ENCODE measurements at regions not wholly inside any gene's neighbourhood (a gene's known extent, or its start where the extent isn't known, plus 50 kb on each side); places are given as distances from the start of the nearest gene placed in this dataset.
"Not testable (repeated sequence)": the region's sequence is repeated elsewhere in the genome, so short reads cannot be mapped to it uniquely, and the experiment has no call there.

DNA sequence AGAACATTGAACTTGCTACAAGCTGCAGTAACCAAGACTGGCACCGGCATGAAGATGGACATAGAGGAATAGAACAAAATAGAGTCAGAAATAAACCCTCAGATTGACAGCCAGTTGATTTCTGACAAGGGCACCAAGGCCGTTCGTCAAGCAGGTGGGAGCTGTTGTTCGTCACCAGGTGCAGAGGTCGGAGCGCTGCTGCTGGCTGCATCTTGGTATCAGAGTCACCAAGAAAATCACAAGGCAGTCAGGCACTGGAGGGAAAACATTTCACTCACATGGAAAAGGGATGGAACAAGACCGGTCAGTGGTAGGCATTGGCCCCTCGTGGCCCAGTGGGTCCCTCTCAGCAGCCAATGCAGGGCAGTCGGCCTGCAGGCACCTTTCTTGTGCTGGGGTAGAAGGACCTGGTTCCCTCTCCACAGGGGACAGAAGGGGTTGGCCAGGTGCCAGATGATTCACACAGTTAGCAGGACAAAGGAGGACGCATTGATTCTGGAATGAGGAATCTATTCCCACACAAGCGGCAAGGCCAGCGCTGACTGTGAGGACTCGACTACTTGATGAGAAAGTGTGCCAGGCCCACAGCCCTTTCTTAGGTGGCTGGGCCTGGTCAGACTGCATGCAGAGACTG lies 115.8 kb upstream of the FGF3 start:
- no peak for DNase-seq

GRCh38 chr11:69935941-69936505 lies 116.8 kb upstream of the FGF3 start:
- no peak for DNase-seq

DNA sequence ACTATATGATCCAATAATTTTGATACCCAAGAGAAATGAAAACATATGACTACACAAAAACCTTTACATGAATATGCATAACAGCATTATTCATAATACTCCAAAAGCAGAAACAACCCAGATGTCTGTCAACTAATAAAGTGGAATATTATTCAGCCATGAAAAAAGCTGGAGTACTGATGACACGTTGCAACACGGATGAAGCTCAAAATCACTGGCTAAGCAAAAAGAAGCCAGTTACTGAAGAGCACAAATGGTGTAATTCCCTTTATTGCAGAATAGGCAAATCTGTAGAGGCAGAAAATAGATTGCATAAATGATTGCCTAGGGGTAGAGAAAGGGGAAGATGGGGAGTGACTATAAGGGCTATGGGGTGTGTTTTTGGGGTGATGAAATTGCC lies 117.6 kb upstream of the FGF3 start:
- no peak for DNase-seq

DNA sequence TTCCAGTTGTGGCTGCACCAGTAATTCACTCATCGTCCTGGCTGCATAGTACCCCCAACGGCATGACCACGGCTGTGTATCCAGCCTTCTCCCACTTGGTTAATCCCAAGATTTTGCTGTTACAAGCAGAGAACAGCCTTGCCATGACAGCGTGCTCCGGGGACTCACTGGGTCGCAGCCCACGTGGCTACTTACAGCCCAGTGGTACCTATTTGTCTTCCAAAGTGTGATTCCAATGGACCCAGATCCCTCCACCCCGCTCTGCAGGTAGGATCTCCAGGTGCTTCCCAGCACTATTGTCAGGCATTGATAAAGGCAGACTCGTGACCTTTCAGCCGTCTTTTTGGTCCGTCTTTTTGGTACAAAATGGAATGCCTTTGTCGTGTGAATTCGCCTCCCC lies 119.0 kb upstream of the FGF3 start:
- DNase-seq = no peak

- no peak for DNase-seq
Measured at GRCh38 chr11:69939551-69940245, 120.5 kb upstream of the FGF3 start.

- DNase-seq = no peak
Measured at GRCh38 chr11:69940246-69940610, 121.0 kb upstream of the FGF3 start.

DNA sequence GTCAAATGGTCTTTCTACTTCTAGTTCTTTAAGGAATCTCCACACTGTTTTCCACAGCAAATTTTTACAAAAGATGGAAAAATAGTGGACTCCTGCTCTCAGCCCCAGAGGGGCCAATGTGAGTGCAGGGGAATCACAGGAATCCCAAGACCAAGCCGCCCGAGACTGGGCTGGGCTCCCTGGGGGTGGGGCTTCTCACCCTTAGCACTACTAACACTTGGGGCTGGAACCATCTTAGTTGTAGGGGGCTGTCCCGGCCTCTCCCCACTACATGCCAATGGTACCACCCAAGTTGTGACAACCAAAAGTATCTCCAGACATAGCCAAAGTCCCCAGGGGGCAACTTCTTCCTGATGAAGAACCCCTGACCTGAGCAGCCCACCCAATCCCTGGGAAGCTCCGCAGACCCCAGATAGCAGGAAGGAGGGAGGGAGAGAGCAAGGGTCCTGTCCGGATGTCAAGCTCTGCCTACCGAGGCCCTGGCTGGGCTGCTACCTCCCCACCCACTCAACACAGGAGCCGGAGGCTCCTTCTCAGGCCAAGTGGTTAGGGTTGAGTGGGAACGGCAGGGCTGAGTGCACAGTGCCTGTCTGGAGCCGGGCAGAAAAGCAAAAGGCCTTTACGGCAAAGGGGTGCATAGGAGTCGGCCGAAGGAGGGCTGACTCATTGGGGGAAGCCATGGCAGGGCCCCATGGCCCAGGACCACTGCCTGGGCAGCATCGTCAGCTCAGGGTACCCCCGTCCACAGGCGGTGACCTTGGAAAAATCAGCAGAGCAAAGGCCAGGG lies 122.5 kb upstream of the FGF3 start:
- DNase-seq = no peak

GRCh38 chr11:69942333-69942820 lies 123.2 kb upstream of the FGF3 start:
- DNase-seq = no peak

GRCh38 chr11:69943066-69943465 lies 123.8 kb upstream of the FGF3 start:
- no peak for DNase-seq

DNA sequence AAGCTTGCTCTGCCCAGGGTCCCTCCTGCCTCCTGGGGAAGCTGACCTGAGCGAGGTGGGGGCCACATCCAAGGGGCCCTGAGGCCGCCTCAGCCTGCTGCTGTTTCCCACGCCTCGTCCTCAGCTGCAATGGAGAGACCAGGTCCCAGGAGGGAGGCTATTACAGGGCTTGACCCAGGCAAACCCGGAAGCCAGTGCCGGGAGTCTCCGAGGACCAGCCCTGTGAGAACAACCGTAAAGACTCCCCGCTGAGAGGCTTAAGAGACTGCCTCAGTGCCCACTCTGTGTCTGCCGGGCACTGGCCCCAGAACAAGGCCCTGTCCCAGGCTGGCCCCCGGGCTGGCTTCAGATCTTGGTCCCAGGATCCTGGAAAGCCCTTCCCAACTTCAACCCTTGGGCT lies 124.3 kb upstream of the FGF3 start:
- DNase-seq = no peak

- DNase-seq = no peak
Measured at GRCh38 chr11:69944146-69944795, 125.1 kb upstream of the FGF3 start.

DNA sequence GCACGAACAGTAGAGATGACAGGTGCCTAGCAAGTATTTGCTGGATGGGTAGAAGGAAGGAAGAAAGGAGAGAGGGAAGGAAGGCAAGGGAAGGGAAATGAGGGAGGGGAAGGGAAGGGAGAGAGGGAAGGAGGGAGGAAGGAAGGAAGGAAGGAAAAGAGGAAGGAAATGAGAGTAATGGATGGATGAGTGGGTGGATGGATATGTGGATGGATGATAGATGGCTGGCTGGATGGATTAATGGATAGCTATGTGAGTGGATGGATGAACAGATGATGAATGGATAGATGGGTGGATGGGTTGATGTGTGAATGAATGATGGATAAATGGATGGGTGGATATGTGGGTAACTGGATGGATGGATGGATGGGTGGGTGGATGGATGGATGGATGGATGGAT lies 125.9 kb upstream of the FGF3 start:
- no peak for DNase-seq

DNA sequence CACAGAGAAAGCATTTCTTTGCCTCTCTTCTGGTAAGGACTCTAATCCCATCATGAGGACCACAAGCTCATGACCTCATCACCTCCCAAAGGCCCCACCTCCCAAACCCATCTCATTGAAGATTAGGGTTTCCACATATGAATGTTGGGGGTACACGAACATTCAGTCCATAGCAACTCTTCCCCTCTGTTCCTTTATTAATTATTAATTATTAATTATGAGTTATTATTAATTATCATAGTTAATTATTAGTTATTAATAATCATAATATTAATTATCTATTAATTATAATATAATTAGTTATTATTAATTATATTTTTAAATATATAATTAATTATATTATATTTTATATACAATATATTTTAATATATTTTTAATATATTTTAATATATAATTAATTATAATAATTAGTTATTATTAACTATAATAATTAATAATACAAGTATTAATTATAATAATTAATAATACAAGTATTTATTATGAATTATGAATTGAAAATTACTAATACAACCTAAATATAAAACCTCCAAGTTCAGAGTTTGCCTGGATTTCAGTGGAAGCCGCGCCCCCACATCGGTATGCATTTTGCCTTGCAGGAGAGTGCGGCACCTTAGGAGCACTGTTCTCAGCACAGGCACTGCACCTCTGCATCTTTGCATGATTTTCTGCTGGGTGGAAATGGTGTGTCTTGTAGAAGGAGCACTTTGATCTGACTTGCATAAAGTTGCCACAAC lies 128.0 kb upstream of the FGF3 start:
- DNase-seq = no peak

DNA sequence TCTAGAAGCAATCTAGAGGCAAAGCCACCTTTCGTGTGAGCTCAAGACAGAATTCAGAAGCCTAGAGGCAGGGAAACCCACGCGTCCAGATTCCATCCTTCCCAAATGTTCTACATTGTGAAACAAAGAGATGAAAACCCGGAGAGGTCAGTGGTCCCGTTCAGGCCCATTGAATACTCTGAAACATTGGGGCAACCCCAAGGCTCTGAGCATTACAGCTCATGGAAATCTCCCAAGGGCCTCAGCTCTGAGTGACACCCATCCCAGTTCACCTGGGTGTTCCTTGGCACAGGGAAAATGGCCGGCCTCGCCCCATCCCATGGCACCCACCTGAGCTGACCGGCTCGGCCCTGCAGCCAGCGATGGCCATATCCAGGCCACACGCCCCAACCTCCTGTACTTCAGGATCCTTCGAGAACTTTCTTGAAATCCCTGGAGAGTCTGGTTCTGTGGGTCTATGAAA lies 128.6 kb upstream of the FGF3 start:
- no peak for DNase-seq

DNA sequence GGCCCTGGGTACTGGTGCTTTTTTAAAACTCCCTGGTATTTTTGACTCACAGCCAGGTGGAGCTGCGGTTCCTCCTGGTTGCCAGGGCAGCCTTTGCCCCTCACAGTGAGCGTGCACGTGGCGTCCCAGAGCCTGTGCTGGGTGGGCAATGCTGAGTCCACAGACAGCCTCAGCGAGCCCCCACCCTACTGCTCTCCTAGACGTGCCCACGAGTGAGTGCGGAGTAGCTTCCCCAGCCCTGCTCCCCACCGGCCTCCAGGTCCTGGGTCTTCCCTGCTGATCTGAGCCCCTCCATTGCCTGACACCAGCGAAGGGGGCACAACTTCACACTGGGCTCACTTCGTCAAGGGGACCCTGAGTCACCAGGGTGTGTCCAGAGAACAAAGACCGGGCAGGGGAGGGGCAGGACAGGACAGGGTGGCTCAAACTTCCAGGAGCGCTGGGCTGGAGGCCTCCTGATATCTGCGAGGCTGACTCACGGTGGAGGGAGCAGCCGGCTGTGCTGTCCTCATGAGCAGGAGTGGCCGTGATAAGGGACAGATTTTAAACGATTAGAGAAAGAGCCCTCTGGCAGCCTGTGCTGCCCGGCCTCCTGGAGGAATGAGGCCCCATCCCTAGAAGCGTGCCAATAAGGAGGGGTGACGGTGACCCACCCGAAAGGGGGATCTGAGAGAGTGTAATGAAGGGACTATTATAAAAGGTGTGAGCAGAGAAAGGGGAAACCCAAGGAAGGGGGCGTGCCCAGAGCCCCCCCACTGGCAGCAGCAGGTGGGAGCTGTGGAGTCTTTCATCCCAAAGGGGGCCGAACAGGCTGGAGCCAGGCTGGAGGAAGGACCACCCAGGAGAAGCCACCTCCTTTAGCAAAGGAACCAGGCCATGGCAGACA lies 129.3 kb upstream of the FGF3 start:
- DNase-seq = no peak

GRCh38 chr11:69949327-69949726 lies 128.8 kb upstream of the ANO1 start:
- no peak for DNase-seq

GRCh38 chr11:69950120-69950519 lies 128.0 kb upstream of the ANO1 start:
- DNase-seq = no peak

GRCh38 chr11:69950621-69951020 lies 127.5 kb upstream of the ANO1 start:
- DNase-seq = no peak

DNA sequence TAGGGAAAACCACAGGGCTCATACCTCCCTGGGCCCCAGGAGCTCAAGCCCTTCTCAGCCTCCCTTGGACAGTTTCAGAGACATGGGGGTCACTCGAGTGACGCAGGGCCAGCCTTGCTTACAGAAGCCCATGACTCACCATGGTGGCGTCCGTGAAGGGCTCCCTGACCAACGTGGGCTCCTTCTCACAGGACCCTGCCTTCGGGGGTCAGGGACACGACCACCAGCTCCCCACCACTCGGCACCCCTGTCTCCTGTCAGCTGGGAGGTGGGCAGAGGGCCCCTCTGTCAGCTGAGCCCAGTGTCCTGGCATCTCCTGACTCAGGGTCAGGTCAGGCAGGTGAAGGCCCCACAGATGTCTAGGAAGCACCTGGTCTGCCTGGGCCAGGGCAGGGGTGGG lies 126.3 kb upstream of the ANO1 start:
- no peak for DNase-seq

DNA sequence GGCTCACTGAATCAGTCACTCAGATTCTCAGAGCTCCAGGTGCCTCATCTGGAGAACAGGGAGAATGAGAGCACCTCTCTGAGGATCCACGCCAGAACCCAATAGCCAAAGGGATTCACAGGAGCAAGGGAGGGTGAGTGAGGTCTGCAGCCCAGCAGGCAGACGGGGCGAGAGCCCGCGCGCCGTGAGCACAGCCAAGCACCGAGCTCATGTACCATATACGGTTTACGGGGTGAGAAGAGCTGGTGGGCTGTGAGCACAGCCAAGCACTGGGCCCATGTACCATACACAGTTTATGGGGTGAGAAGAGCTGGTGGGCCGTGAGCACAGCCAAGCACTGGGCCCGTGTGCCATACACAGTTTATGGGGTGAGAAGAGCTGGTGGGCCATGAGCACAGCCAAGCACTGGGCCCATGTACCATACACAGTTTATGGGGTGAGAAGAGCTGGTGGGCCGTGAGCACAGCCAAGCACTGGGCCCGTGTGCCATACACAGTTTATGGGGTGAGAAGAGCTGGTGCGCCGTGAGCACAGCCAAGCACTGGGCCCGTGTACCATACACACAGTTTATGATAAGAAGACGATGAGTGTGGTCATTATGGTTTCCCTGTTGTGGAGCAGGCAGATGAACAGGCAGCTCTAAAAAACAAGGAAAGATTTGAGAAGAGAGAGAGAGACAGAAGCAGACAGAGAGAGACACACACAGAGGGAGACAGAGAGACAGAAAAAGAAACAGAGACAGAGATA lies 125.7 kb upstream of the ANO1 start:
- not testable (repeated sequence) for DNase-seq

GRCh38 chr11:69953356-69953755 lies 124.8 kb upstream of the ANO1 start:
- no peak for DNase-seq

All from stimulated activated CD4-positive, alpha-beta T cell treated with anti-CD3 and anti-CD28 coated beads, Interleukin-12 subunit alpha, Interleukin-12 subunit beta, amount 100 ng/mL, for 4 hours (primary cell).